Smooth muscle cell (in vitro differentiated cells): ENCODE measurements at regions not wholly inside any gene's neighbourhood (a gene's known extent, or its start where the extent isn't known, plus 50 kb on each side); places are given as distances from the start of the nearest gene placed in this dataset.

Experiments used
- DNase-seq: peaks from one replicate; lab custom pipeline; 2025; ENCODE audit not compliant: unreplicated experiment; lab: John Stamatoyannopoulos, UW
- H2AFZ ChIP-seq: fragments of 200-600 bp; sonication (generic); 2 replicates; pipeline ENCODE4 v1.6.0; 2016; ENCODE audit warnings: antibody characterized with exemption, low read depth, mild to moderate bottlenecking
- H3F3A ChIP-seq: fragments of 200-600 bp; sonication (generic); 2 replicates; pipeline ENCODE4 v1.6.0; 2017; ENCODE audit warnings: antibody characterized with exemption, low read depth
- H3K27ac ChIP-seq: fragments of 200-600 bp; sonication (generic); 2 replicates; pipeline ENCODE4 v1.5.1; 2016; ENCODE audit warnings: low read depth, mild to moderate bottlenecking
- H3K27me3 ChIP-seq: fragments of 200-600 bp; sonication (generic); 2 replicates; pipeline ENCODE4 v1.6.1; 2016; ENCODE audit warnings: low read depth, mild to moderate bottlenecking
- H3K36me3 ChIP-seq: fragments of 200-600 bp; sonication (generic); 2 replicates; pipeline ENCODE4 v1.5.1; 2016; ENCODE audit warnings: low read depth
- H3K4me1 ChIP-seq: fragments of 200-600 bp; sonication (generic); 2 replicates; pipeline ENCODE4 v1.5.1; 2016; ENCODE audit warnings: low read depth
- H3K4me2 ChIP-seq: fragments of 200-600 bp; sonication (generic); 2 replicates; pipeline ENCODE4 v1.6.0; 2016; ENCODE audit warnings: mild to moderate bottlenecking
- H3K4me3 ChIP-seq: fragments of 200-600 bp; sonication (generic); 2 replicates; pipeline ENCODE4 v1.5.1; 2016; ENCODE audit warnings: mild to moderate bottlenecking
- H3K79me2 ChIP-seq: fragments of 200-600 bp; sonication (generic); 2 replicates; pipeline ENCODE4 v1.6.0; 2016; ENCODE audit warnings: low read depth, mild to moderate bottlenecking
- H3K9ac ChIP-seq: fragments of 200-600 bp; sonication (generic); 2 replicates; pipeline ENCODE4 v1.6.0; 2016; ENCODE audit warnings: low read depth
- H3K9me3 ChIP-seq: fragments of 200-600 bp; sonication (generic); replicated peaks from 2 replicates; pipeline ENCODE4 v1.5.1; 2016; ENCODE audit warnings: low read depth
- H4K20me1 ChIP-seq: fragments of 200-600 bp; sonication (generic); 2 replicates; pipeline ENCODE4 v1.6.0; 2016; ENCODE audit warnings: low read depth
- WGBS: methylation state at CpG from one replicate; pipeline ENCODE4 v1.1.7; 2016; ENCODE audit warnings: low lambda C conversion rate; 5-methylcytosine and 5-hydroxymethylcytosine counted together
- TF ChIP-seq, protein P1 (sequence below): fragments of 200-600 bp; sonication (generic); IDR thresholded peaks from 2 replicates; pipeline ENCODE4 v1.5.1; 2017; ENCODE audit warnings: borderline replicate concordance, mild to moderate bottlenecking, antibody characterized with exemption; ENCODE audit not compliant: insufficient read depth, poor library complexity, severe bottlenecking

DNA sequence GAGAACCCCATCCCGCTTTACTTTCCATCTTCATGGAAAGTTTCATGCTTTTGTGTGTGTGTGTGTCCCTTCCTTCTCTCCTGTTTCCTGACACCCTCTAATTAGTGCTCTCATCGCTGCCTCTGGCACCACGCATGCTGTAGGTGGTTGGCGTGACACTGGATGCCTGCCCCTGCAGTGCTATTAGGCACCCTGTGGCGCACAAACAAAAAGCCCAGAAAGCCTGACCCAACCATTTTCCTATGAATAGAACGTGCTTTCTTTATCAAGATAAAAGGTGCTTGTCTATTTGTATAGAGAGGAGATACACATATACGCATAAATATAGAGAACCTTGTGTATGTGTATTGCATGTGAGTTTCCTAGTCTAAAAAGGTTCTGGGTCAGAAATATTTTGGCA lies 120.8 kb upstream of the CDCA7L start:
- Histone ChIP-seq H3K79me2 (no peaks in the 10 kb centered on the region), H4K20me1 (no peaks in the 10 kb centered on the region), H2AFZ (no peak overlapping the region), H3K4me3 (no peak overlapping the region), H3K9ac (no peak overlapping the region), H3K36me3 (no peaks in the 10 kb centered on the region), H3K27ac (no peak overlapping the region), H3K4me1 (peaks cover 1% of the 10 kb centered on the region), H3K27me3 (no peaks in the 10 kb centered on the region), H3K9me3 (no peaks in the 10 kb centered on the region), H3K4me2 (no peak overlapping the region), H3F3A (no peaks in the 10 kb centered on the region)
- DNase-seq = no peak
- 64% methylated on average over 7 of the region's 7 CpGs for WGBS
- TF ChIP-seq, protein P1, sequence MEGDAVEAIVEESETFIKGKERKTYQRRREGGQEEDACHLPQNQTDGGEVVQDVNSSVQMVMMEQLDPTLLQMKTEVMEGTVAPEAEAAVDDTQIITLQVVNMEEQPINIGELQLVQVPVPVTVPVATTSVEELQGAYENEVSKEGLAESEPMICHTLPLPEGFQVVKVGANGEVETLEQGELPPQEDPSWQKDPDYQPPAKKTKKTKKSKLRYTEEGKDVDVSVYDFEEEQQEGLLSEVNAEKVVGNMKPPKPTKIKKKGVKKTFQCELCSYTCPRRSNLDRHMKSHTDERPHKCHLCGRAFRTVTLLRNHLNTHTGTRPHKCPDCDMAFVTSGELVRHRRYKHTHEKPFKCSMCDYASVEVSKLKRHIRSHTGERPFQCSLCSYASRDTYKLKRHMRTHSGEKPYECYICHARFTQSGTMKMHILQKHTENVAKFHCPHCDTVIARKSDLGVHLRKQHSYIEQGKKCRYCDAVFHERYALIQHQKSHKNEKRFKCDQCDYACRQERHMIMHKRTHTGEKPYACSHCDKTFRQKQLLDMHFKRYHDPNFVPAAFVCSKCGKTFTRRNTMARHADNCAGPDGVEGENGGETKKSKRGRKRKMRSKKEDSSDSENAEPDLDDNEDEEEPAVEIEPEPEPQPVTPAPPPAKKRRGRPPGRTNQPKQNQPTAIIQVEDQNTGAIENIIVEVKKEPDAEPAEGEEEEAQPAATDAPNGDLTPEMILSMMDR = no peak

DNA sequence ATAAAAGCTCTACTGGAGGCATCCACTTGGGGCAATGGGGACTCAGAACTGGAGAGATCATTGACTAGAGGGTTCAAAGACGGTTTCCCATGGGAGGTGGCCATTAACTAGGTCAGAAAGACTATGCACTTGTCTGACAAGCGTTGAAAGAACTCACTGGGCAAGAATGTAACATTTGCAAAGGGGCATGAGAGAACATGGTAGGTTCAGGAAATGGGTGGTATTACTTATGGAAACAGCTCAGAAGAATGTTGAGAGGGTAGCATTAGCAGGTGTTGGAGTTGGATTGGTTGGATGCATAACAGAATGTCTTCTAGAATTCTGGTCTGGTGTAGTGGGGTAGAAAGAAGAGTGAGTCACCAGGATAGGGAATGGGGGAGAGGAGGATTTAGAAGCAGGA lies 119.1 kb upstream of the CDCA7L start:
- Histone ChIP-seq H3K9ac (no peak overlapping the region), H3K36me3 (no peaks in the 10 kb centered on the region), H3K27ac (no peak overlapping the region), H2AFZ (no peak overlapping the region), H3F3A (no peaks in the 10 kb centered on the region), H3K4me3 (no peak overlapping the region), H3K27me3 (no peaks in the 10 kb centered on the region), H3K4me2 (no peak overlapping the region), H3K9me3 (no peaks in the 10 kb centered on the region), H3K79me2 (no peaks in the 10 kb centered on the region), H4K20me1 (no peaks in the 10 kb centered on the region), H3K4me1 (peaks cover 2% of the 10 kb centered on the region)
- 89% methylated on average over 2 of the region's 2 CpGs for WGBS
- TF ChIP-seq, protein P1 = no peak
- DNase-seq = no peak

GRCh38 chr7:22061775-22062174 lies 116.1 kb upstream of the CDCA7L start:
- Histone ChIP-seq H3K79me2 (no peaks in the 10 kb centered on the region), H3K4me2 (no peak overlapping the region), H3F3A (no peaks in the 10 kb centered on the region), H4K20me1 (no peaks in the 10 kb centered on the region), H3K4me1 (peaks cover 2% of the 10 kb centered on the region), H2AFZ (no peak overlapping the region), H3K9ac (no peak overlapping the region), H3K9me3 (no peaks in the 10 kb centered on the region), H3K27me3 (no peaks in the 10 kb centered on the region), H3K4me3 (no peak overlapping the region), H3K36me3 (no peaks in the 10 kb centered on the region), H3K27ac (no peak overlapping the region)
- DNase-seq = no peak
- 87% methylated on average over 2 of the region's 2 CpGs for WGBS
- TF ChIP-seq, protein P1 = no peak

GRCh38 chr7:22060863-22061262 lies 115.2 kb upstream of the CDCA7L start:
- Histone ChIP-seq H3K27ac (no peak overlapping the region), H3K9me3 (no peaks in the 10 kb centered on the region), H2AFZ (no peak overlapping the region), H3K27me3 (no peaks in the 10 kb centered on the region), H3K79me2 (no peaks in the 10 kb centered on the region), H3K4me3 (no peak overlapping the region), H3K36me3 (no peaks in the 10 kb centered on the region), H3K9ac (no peak overlapping the region), H3F3A (no peaks in the 10 kb centered on the region), H3K4me2 (no peak overlapping the region), H3K4me1 (peaks cover 2% of the 10 kb centered on the region), H4K20me1 (no peaks in the 10 kb centered on the region)
- WGBS = 89% methylated on average over 3 of the region's 3 CpGs
- DNase-seq = no peak
- TF ChIP-seq, protein P1 = no peak
